Cardiac muscle cell (in vitro differentiated cells and primary cell): ENCODE measurements at regions not wholly inside any gene's neighbourhood (a gene's known extent, or its start where the extent isn't known, plus 50 kb on each side); places are given as distances from the start of the nearest gene placed in this dataset.

Experiments used
- DNase-seq, 2 donors: peaks; one replicate each; pipeline versions ENCODE4 v3.0.0 to v3.0.0-alpha.2; 2010 to 2017; ENCODE audit warnings: low read depth in 1 of 2, low spot score in 1 of 2
- H3K27ac ChIP-seq: fragments of 200-600 bp; sonication (generic); 2 replicates; pipeline ENCODE4 v1.5.1; 2016
- H3K27me3 ChIP-seq: fragments of 200-600 bp; sonication (generic); 2 replicates; pipeline ENCODE4 v1.6.0; 2016; ENCODE audit warnings: control low read depth
- H3K36me3 ChIP-seq: fragments of 200-600 bp; sonication (generic); 2 replicates; pipeline ENCODE4 v1.5.1; 2016; ENCODE audit warnings: control low read depth
- H3K4me1 ChIP-seq: fragments of 200-600 bp; sonication (generic); 2 replicates; pipeline ENCODE4 v1.8.1; 2017; ENCODE audit warnings: low read depth, mild to moderate bottlenecking, mixed run types
- H3K4me3 ChIP-seq: fragments of 200-600 bp; sonication (generic); 2 replicates; pipeline ENCODE4 v1.5.1; 2016; ENCODE audit warnings: mild to moderate bottlenecking
- H3K9me3 ChIP-seq: fragments of 200-600 bp; sonication (generic); 2 replicates; pipeline ENCODE4 v1.5.1; 2017; ENCODE audit warnings: low read depth, mild to moderate bottlenecking, control low read depth
- TF ChIP-seq, protein P1 (sequence below): IDR thresholded peaks from 2 replicates; pipeline ENCODE4 v1.5.1; 2012; ENCODE audit warnings: low read depth, mild to moderate bottlenecking, low read length

- Histone ChIP-seq H3K36me3 (no peaks in the 10 kb centered on the region), H3K27me3 (no peaks in the 10 kb centered on the region), H3K9me3 (no peaks in the 10 kb centered on the region), H3K4me1 (no peaks in the 10 kb centered on the region), H3K4me3 (no peak overlapping the region), H3K27ac (no peak overlapping the region)
- DNase-seq = no peak
- TF ChIP-seq, protein P1, sequence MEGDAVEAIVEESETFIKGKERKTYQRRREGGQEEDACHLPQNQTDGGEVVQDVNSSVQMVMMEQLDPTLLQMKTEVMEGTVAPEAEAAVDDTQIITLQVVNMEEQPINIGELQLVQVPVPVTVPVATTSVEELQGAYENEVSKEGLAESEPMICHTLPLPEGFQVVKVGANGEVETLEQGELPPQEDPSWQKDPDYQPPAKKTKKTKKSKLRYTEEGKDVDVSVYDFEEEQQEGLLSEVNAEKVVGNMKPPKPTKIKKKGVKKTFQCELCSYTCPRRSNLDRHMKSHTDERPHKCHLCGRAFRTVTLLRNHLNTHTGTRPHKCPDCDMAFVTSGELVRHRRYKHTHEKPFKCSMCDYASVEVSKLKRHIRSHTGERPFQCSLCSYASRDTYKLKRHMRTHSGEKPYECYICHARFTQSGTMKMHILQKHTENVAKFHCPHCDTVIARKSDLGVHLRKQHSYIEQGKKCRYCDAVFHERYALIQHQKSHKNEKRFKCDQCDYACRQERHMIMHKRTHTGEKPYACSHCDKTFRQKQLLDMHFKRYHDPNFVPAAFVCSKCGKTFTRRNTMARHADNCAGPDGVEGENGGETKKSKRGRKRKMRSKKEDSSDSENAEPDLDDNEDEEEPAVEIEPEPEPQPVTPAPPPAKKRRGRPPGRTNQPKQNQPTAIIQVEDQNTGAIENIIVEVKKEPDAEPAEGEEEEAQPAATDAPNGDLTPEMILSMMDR = no peak
Observed at GRCh38 chr11:98600103-98600502, 420.6 kb upstream of the CNTN5 start.

DNA sequence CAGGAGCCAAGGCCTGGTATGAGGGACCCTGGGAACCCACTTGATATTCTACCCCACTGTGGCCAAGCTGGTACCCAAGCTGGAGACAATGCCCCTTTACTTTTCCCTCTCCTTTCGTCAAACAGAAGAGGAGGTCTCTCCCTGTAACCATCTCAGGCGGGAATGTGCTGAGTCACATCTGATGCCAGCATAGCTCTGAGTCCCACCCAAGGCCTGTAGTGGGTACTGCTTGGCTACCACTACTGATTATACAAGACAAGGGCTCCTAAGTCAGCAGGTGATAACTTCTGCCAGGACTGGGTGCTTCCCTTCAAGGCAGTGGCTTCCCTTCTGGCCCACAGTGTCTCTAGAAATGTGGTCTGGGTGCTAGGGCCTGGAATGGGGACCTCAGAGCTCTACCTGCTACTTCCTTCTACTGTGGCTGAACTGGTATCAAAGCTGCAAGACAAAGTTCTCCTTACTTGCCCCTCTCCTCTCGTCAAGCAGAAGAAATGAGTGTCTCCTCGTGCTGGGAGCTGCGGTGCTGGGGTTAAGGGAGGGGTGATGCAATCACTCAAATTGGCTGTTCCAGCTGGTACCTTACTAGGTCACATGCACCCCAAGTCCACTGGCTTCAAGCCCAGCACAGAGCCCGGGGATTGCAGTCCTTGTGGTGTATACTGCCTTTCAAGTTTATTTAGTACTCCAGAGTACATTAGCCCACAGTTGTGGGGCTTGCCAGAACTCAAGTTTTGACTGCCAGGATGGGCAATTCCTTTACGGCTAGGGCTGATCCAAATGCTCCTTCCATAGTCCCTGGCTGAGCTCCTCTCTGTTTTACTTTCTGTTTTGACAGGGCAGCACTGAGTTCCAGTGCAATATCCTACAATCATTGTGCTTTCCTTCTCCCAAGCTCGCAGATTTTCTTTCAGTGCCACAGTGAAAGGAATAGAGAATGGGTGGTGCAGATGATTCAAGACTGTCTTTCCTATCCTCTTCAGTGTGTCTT, 419.7 kb upstream of the CNTN5 start:
- Histone ChIP-seq H3K4me3 (no peak overlapping the region), H3K9me3 (no peaks in the 10 kb centered on the region), H3K4me1 (no peaks in the 10 kb centered on the region), H3K36me3 (no peaks in the 10 kb centered on the region), H3K27me3 (no peaks in the 10 kb centered on the region), H3K27ac (no peak overlapping the region)
- DNase-seq = no peak
- TF ChIP-seq, protein P1 = no peak

GRCh38 chr11:98616098-98616655, 404.6 kb upstream of the CNTN5 start:
- TF ChIP-seq, protein P1 = no peak
- Histone ChIP-seq H3K36me3 (no peaks in the 10 kb centered on the region), H3K27ac (no peak overlapping the region), H3K4me1 (no peaks in the 10 kb centered on the region), H3K27me3 (no peaks in the 10 kb centered on the region), H3K4me3 (no peak overlapping the region), H3K9me3 (no peaks in the 10 kb centered on the region)
- DNase-seq = peak in 1 of 2 donors; percentile 35

GRCh38 chr11:98621767-98622166, 399.0 kb upstream of the CNTN5 start:
- no peaks in the 10 kb centered on the region for H3K9me3 ChIP-seq

GRCh38 chr11:98625526-98625925, 395.2 kb upstream of the CNTN5 start:
- Histone ChIP-seq H3K4me3 (no peak overlapping the region), H3K4me1 (no peaks in the 10 kb centered on the region), H3K36me3 (no peaks in the 10 kb centered on the region), H3K27ac (no peak overlapping the region), H3K9me3 (no peaks in the 10 kb centered on the region), H3K27me3 (no peaks in the 10 kb centered on the region)
- no peak for DNase-seq
- TF ChIP-seq, protein P1 = no peak

More at GRCh38 chr11:98621767-98622166, 399.0 kb upstream of the CNTN5 start:
- Histone ChIP-seq H3K27me3 (no peaks in the 10 kb centered on the region), H3K36me3 (no peaks in the 10 kb centered on the region), H3K4me3 (no peak overlapping the region), H3K4me1 (no peaks in the 10 kb centered on the region), H3K27ac (no peak overlapping the region)
- TF ChIP-seq, protein P1 = no peak
- DNase-seq = no peak
